Hematopoietic multipotent progenitor cell treated with erythropoietin and hydrocortisone succinate and interleukin-3 and kit ligand, for 17 days (in vitro differentiated cells): ENCODE measurements at regions not wholly inside any gene's neighbourhood (a gene's known extent, or its start where the extent isn't known, plus 50 kb on each side); places are given as distances from the start of the nearest gene placed in this dataset.

Source experiments
- DNase-seq: peaks from one replicate; pipeline ENCODE4 v3.0.0-alpha.2; 2015; ENCODE audit warnings: low spot score

DNA sequence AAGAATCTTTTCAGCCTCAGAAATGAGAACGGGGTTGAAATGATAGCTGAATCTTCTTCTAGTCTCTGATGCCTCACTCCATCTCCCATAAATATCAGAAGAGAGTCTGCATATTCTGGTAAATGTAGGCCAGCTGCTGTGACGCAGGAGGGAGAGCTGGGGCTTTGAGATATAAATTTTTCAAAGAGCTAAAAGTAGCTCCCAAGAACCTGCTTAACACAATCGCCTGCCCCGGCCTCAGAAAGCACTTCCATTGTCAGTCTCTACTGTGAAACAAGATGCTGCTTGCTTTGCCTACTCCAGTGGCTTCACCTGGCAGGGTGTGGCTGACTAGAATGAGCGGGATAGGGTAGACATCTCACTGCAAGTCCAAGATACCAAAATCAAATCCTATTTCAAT, 105.0 kb upstream of the CCDC150 start:
- DNase-seq, result no peak

DNA sequence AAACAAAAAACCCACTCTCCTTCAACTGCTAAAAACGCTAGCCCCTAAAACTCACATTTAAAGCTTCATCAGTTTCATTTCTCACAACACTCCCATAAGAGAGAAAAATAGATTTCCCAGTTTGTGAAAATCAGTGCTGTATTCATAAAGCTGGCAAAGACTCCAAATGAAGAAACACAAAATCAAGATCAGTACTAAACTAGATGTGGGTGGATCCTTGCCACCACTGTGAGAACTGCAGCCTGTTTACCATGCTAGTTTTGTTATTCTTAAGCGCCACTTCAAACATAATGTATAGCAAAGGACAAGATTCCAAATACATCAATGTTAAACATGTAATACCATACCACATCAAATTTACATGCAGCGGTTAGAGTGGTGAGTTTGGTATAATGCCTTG, 104.5 kb upstream of the CCDC150 start:
- no peak for DNase-seq

DNA sequence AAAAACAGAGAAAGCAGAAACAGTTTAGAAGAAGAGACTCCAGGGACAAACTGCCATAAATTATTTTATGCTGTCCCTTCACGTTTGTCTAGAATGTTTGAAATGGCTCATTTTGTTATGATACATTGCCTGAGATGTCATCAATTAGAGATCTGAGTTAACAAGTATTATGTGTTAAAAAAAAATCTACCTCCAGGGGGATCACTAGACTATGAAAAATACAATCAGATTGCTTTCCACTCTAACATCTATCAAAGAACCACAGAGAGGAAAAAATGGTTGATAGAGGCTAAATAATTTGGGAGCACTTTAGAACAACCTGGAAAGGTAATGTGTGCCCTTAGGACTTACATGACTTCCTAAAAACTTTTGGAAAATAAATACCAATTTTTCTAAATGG, 103.8 kb upstream of the CCDC150 start:
- no peak for DNase-seq

DNA sequence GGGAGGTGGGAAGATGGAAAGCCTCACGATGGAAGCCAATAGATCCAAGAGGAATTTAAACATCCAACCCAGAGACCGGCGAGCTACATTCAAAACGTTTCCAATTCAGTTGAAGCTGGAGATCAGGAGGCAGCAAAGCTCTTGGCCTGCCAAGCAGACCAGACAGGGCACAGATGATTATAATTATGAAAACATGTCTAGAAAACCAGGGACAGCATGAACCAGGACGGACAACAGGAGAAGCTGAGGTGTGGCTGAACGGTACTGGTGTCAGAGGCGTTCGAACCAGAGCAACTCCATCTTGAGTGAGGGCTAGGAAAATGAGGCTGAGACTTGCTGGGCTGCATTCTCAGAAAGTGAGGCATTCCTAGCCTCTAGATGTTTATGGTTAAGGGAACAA, 102.2 kb upstream of the CCDC150 start:
- DNase-seq, result no peak

DNA sequence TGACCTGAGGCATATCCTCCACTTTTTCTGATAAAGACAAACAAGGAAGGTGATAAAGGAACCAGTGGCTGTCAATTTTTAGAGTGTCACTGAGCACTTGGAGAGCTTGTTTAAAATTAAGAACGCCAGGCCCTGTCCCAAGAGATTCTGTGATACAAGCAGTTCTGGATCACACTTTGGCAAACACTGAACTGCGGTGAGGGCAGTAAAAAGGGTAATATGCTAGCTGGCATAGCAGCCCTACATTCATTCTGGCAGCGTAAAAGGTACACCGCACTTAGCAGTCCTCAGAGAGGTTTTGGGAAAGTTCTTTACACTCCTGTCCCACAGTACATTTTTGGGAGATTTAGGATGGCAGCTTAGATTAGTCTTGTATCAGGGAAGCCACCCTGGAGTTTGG, 101.3 kb upstream of the CCDC150 start:
- no peak for DNase-seq

DNA sequence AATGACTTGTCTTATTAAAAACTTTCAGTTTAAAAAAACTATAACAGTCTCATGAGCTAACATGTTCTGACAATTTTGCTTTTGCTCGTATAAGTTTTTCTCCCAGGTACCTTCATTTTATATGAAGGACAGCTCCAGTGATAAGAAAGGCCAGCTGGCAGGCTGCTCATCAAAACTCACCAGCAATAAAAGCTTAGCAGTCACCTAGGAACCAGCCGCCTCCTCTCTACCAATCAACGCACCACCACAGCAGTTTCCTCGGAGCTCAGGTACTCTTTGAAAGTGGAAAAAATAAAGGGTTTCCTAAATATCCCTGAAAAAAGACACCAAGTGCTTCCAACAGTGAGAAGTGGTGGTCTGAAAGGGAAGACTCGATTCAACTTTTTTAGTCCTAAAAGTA, 100.9 kb upstream of the CCDC150 start:
- DNase-seq, result no peak

DNA sequence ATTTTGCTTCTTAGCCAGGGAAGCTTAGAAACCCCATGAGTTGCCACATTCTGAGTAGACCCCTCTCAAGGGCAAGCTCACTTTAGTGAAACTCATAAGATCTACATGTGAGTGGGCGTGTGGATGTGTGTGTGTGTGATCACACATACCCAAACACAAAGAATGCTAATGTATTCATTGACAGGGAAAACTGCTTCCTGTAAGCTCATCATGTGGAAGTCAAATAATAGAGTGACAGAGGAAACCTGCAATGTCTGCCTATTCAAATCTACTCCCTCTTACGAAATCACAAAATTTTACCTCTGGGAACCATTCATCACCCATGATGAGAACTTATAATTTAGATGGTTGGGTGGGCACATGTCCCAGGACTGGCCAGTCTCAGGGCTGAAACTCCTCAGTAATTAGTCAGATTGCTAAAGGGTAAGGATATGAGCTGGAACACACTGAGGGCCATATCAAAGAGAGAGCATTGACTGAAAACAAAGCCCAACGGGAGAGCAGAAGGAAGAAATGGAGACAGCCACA, 94.5 kb upstream of the CCDC150 start:
- DNase-seq, result no peak

DNA sequence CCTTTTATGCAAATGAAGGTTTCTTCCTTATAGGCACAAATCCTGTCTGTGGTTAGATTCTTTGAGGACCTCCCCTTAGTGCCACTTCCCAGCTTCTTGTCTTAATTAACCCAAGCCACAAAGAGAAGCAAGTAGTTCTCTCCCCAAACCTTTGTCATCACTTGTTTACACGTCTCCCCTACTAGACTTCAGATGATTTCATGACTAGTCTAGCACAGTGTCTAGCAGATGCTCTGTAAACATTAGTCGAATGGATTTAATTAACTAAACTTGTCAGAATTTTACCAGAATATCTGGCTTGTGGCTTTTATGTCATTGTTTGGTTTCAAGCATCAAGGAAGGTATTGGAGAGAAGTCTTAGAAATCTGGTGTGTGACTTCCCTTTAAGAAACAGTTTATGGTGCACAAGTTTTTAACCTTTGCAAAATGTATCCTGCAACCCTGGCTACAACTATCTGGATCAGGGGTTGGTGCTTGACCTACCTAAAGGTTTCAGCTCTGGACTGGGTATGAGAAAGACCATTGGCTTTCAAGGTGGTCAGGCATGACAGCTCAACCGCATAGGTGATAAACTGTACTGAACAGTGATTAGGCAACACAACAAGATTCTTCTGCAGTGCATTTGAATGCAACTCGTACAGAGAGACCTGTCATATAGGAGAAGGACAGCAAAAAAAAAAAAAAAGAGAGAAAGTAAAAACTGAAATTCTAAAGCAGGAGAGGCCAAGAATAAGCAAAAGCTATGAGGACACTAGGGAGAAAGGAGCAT, 93.2 kb upstream of the CCDC150 start:
- no peak for DNase-seq

DNA sequence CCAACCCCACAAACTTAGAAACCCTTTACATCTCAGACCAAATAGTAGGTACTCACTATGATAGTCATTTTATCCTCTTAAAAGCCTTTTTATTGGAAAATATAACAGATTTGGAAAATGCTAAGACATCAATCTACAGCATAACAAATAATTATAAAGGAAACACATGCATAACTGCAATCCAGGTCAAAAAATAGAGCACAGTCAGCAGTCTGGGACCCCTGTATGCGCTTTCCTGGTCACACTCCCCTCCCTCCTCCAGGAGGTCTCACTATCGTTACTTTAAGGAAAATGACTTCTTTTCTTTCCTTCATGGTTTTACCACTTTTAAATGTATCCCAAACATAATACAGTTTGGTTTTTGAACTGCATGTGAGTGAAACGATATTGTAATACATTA, 90.5 kb upstream of the CCDC150 start:
- DNase-seq, result no peak

DNA sequence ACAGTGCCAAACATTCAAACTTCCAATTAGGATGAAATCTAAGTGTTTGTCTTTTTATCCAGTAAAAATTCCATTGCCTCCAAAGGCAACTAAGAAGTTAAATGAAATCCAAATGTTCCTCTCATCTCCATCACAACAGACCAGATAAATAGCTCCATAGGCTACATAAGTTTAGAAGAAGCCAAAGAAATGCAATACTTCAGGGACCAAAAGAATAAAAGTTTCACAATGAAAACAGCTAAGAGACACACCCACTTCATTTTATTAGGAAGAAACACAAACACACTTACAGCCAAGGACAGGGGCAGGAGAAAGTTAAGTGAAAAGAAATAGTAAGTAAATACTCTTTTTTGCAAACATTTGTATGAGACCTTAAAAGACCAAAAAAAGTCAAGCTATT, 88.5 kb upstream of the CCDC150 start:
- no peak for DNase-seq

DNA sequence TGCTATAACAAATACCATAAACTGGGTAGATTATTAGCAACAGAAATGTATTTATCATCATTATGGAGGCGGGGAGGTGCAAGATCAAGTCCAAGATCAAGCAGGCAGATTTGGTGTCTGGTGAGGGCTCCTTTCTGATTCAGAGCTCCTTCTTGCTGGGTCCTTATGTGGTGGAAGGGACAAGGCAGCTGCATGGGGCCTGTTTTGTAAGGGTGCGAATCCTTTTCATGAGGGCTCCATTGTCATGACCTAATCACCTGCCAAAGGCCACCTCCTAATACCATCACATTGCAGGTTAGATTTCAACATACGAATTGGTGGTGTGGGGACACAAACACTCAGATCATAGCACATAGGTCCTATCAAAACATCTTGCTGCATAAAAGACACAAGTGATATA, 84.4 kb upstream of the CCDC150 start:
- DNase-seq, result no peak

DNA sequence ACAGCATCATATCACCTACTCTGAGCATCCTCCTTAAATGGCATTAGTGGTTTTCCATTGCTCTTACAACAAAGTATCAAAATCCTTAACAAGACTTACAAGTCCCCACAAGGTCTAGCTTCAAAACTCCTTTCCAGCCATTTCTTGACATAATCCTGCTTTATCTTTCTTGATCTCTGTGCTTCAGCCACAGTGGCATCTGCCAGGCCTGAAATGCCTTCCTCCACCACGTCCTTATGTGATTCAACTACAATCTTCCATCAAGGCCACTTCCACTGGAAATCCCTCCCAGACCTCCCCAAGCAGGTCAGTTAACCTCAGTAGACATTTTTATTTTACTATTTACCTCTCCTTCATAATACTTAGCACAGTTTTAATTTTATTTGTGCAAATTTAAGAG, 83.8 kb upstream of the CCDC150 start:
- no peak for DNase-seq

DNA sequence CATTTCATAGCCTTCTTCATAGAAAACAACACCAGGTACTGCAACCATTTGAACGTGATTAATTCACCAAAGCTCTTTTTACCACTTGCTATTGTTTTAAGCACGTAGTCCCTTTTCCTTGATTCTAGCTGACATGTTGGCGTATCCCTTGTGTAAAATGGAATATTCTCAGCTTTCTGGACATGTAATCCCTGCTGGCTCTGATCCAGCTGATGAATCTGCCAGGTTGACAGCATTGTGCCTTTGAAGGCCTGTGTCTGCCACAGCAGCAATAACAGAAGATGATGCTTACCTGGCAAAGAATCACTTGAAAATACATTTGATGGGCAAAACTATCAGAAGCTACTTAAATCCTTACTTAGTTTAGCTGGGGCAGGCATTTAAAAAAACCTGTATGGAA, 81.0 kb upstream of the CCDC150 start:
- no peak for DNase-seq

DNA sequence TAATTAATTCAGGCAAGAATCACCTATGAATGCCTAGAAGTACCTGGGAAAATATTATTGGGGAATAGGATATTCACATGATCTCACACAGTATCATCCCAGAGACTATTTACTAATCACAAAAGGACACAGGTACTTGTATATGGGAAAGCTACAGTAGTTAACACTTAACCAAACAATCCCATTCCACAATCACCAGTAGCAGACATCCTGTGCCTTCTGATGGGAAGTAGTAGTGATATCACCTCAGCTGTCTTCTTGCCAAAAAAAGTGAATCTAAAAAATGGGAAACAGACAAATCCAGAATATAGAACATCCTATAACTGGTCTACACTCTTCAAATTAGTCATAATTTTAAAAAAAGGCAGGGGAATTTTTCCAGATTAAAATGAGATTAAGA, 75.6 kb upstream of the CCDC150 start:
- no peak for DNase-seq

DNA sequence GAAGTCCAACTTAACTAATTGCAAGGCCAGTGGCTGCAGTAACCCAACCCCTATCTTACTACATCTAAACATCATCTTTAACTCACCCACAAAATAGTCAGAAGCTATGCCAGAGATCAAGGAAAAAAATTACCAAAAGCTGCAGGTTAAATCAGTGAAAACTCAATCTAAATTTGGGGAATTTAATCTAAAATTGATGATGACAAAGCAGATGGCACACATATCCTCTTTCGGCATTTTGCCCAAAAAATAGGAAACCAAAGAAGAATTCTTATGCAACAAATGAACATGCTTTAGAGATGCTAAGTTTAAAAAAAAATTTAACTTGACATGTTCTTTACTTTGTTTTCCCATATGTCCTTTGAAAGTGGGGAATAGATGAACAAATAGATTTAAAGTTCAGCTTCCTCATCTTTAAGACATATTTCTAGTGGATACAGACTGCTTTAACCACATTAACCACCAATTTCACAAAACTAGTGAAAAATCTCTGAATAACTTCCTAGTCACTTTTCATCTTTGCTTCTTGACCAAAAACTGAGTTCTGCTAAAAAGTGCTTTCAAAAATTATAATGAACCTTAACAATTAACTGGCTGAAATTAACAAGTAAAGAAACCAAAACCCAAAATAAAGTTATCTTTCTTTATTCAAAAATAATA, 74.3 kb upstream of the CCDC150 start:
- no peak for DNase-seq

DNA sequence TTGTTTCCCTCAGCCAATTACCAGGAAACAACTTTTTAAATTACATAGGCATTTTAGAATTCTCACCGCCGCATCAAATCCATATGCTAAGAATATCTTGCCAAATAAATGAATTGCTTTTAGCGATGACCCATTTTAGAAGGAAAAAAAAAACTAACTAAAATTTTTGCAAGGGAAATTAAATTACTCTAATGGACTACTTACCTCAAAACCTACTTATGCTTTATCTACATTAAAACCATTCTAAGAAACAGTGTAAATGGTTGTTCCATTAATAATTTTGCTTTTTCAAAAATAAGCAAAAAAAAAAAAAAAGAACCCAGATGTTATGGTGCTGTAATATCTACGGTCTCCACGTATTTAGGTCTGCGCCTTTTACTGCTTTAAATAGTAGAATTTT, 73.5 kb upstream of the CCDC150 start:
- DNase-seq, result no peak

DNA sequence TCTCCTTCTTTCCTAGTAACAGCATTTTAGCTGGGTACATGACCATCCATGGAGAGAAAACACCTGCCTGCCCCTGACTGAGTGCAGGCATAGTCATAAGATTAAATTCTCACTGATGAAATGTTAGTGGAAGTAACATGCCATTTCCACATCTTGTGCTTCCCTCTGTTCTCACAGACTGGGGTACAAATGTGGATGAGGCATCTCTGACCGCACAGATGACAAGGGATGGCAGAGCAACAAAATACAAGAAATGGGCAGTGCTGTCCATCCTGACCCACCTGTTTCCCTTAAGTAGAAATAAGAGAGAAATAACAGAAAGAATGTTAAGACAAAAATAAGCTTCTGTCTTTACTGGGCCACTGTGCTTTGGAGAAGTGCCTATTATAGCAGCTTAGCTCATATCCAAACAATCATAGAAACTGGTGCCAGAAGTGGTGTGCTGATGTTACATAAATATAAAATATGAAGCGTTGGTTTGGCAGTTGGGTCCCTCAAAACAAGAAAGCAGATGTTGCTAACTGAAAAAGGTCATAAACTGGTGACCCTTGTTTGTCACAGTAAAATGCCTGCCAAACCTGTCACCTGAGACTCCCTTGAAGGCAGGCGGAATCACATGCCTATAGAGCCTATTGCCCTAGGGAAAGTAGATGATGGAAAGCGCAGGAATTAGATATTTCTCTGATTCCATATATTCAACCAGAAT, 72.4 kb upstream of the CCDC150 start:
- DNase-seq, result no peak

DNA sequence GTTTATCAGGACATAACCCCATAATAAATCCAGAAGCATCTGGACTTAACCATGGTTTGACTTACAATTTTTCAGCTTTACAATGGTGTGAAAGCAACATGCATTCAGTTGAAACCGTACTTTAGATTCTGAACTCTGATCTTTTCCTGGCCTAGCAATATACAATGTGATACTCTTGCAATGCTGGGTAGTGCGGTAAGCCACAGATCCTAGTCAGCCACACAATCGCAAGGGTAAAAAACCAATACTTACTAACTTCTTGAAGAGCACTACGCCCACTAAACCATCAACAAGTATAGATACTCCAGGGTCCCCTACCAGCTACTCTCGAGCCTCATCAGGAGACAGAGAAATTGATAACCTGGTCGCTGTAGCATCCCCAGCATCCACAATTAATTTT, 71.0 kb upstream of the CCDC150 start:
- no peak for DNase-seq

DNA sequence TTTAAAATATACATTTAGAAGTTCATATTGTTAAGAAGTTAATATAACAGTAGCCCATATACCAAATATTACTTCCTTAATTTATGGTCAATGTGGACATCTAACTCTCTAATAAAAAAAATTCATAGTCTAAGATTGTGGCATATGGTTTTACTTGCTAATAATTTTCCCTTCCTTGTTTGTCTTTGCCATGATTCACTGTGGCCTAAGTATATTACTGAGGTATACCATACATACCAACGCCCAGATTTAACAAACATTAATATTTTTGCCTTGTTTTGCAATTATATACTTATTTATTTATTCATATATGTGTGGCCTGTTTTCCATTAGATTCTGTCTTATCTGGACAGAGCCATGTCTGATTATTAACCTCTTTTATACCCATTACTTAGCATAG, 54.6 kb upstream of the CCDC150 start:
- no peak for DNase-seq

DNA sequence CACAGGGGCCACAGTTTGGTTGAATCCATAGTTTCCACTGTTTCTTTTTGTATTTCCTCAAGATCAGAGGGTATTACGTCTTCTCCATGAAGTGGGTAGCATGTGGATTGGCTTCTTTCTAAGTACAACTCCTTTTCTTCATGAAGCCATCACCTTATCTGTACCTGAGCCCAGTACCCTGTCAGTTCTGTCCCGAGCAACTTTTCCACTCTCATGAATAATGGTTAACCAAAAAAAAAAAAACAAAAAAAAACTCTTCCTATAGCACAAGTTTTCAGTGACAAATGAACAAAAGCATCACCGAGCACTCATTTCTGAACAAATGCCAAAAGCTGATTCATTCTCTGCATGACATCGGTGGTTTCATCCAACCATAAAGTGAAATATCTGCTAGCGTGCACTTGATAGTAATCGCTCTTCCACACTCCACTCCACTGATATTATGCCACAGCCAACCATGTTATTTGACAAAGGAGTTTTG, 53.0 kb upstream of the CCDC150 start:
- no peak for DNase-seq

DNA sequence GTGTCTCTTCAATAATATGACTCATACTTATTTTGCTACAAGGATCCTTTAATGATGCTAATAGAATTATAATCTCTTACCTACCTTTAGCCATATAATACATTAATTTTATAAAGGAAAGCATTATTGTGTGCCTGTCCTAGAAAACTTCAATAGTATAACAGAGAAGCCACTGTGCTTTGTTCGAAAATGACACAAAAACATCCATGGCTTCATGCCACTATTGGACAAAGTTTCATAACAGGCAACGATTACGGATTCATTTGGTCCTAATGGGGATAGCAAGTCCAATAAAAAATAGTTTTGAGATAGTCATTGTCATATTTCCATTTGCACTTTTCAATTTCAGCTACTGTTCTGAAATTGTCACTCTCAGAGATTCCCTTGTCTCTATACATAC, 52.5 kb upstream of the CCDC150 start:
- no peak for DNase-seq

DNA sequence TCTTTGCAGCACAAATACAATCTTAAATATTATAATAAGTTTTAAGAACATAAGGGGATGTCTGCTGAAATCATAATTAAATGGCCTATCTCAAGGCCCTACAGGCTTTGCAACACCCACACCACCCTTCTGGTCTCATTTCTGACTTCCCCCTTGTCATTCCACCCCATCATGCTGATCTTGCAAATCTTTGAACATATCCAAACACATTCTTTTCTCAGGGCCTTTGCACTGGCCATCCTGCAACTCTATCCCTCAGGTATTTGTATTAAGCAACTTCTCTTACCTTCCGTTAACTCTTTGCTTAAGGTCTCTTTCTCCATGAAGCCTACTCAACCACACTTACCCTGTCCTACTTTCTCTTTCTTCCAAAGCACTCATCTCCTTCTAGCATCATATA, 51.8 kb upstream of the CCDC150 start:
- no peak for DNase-seq

DNA sequence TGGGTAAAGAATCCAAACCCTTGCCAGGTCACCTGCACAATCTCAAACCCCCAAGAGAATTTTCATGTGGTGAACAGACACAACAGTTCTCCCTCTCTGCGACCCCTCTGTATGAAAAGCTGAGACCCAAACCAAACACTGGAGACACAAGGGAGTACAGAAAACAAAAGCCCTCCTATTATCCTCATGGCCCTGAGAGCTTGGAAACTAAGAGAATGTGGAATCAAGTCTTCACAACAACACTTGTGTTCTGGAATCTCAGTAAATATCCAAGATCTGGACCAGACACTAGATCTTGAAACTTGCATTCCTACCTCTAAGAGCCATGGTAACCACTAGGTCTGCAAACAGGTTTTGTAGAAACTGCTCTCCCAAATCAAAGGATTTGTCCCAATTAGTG, 50.1 kb upstream of the CCDC150 start:
- no peak for DNase-seq
